ENCODE measurements at regions not wholly inside any gene's neighbourhood (a gene's known extent, or its start where the extent isn't known, plus 50 kb on each side); places are given as distances from the start of the nearest gene placed in this dataset.

- no peak overlapping the region for H3K4me3 ChIP-seq (ENCODE audit: low read depth, low read length)
- no peak for TF ChIP-seq POLR2A (IDR thresholded peaks at IDR 0.05; ENCODE audit: extremely low read depth, insufficient read length)
- no peak for TF ChIP-seq MYC (IDR thresholded peaks at IDR 0.05; ENCODE audit: low read depth, low read length)
- TF ChIP-seq CTCF (IDR thresholded peaks at IDR 0.05; ENCODE audit: low read depth, low read length), result no peak
- no peak for TF ChIP-seq MAX (IDR thresholded peaks at IDR 0.05; ENCODE audit: low read depth, low read length)
- no peak for DNase-seq (ENCODE audit: low read depth)
These were observed 112.1 kb downstream of the ADRB2 start for GRCh38 chr5:148938522-148938882.

- no peak overlapping the region for H3K4me3 ChIP-seq (ENCODE audit: low read depth, low read length)
- no peak for DNase-seq (ENCODE audit: low read depth)
- TF ChIP-seq CTCF (IDR thresholded peaks at IDR 0.05; ENCODE audit: low read depth, low read length) (no peak), MAX (IDR thresholded peaks at IDR 0.05; ENCODE audit: low read depth, low read length) (no peak), MYC (IDR thresholded peaks at IDR 0.05; ENCODE audit: low read depth, low read length) (no peak), POLR2A (IDR thresholded peaks at IDR 0.05; ENCODE audit: extremely low read depth, insufficient read length) (no peak)
These were observed 113.3 kb downstream of the ADRB2 start for GRCh38 chr5:148939676-148940075.

GRCh38 chr5:148941810-148942209 lies 115.4 kb downstream of the ADRB2 start:
- no peak overlapping the region for H3K4me3 ChIP-seq (ENCODE audit: low read depth, low read length)
- no peak for DNase-seq (ENCODE audit: low read depth)
- TF ChIP-seq MYC (IDR thresholded peaks at IDR 0.05; ENCODE audit: low read depth, low read length), result no peak
- TF ChIP-seq POLR2A (IDR thresholded peaks at IDR 0.05; ENCODE audit: extremely low read depth, insufficient read length), result no peak
- no peak for TF ChIP-seq MAX (IDR thresholded peaks at IDR 0.05; ENCODE audit: low read depth, low read length)
- no peak for TF ChIP-seq CTCF (IDR thresholded peaks at IDR 0.05; ENCODE audit: low read depth, low read length)

GRCh38 chr5:148949841-148950470 lies 112.9 kb downstream of the SH3TC2 start:
- no peak for TF ChIP-seq POLR2A (IDR thresholded peaks at IDR 0.05; ENCODE audit: extremely low read depth, insufficient read length)
- no peak for TF ChIP-seq MYC (IDR thresholded peaks at IDR 0.05; ENCODE audit: low read depth, low read length)
- no peak for TF ChIP-seq MAX (IDR thresholded peaks at IDR 0.05; ENCODE audit: low read depth, low read length)
- no peak for TF ChIP-seq CTCF (IDR thresholded peaks at IDR 0.05; ENCODE audit: low read depth, low read length)
- no peak for DNase-seq (ENCODE audit: low read depth)
- H3K4me3 ChIP-seq (ENCODE audit: low read depth, low read length), result no peak overlapping the region

GRCh38 chr5:148950471-148950863 lies 112.4 kb downstream of the SH3TC2 start:
- no peak overlapping the region for H3K4me3 ChIP-seq (ENCODE audit: low read depth, low read length)
- TF ChIP-seq MYC (IDR thresholded peaks at IDR 0.05; ENCODE audit: low read depth, low read length) (no peak), POLR2A (IDR thresholded peaks at IDR 0.05; ENCODE audit: extremely low read depth, insufficient read length) (no peak), MAX (IDR thresholded peaks at IDR 0.05; ENCODE audit: low read depth, low read length) (no peak), CTCF (IDR thresholded peaks at IDR 0.05; ENCODE audit: low read depth, low read length) (no peak)
- no peak for DNase-seq (ENCODE audit: low read depth)

Data from NB4 (cell line).